Naive thymus-derived CD4-positive, alpha-beta T cell (primary cell): ENCODE measurements at regions not wholly inside any gene's neighbourhood (a gene's known extent, or its start where the extent isn't known, plus 50 kb on each side); places are given as distances from the start of the nearest gene placed in this dataset.

Source experiments
- ATAC-seq: fragments of 150-1000 bp; cut with Tn5 transposase; 2 replicates; pipeline ENCODE4 v1.10.0; 2021; ENCODE audit warnings: mild to moderate bottlenecking, moderate library complexity
- CTCF ChIA-PET: fragments of 350-600 bp; sonication (Branson Sonifier 250); formaldehyde crosslinking; loops from one replicate; lab custom pipeline; 2021; ENCODE audit warnings: antibody characterized with exemption; lab: Charles Lee
- POLR2A ChIA-PET: fragments of 350-600 bp; sonication (Branson Sonifier 250); formaldehyde crosslinking; loops from one replicate; lab custom pipeline; 2021; ENCODE audit warnings: antibody characterized with exemption, inconsistent platforms; lab: Charles Lee
- DNase-seq, 9 donors: peaks; one replicate each; pipeline versions ENCODE4 v3.0.0 to v3.0.0-alpha.2; 2020 to 2022; ENCODE audit warnings: mixed read lengths in 1 of 9
- H3K27ac ChIP-seq: one replicate; pipeline ENCODE4 v1.7.0; 2013; ENCODE audit warnings: mild to moderate bottlenecking, low read depth, low read length, moderate library complexity
- H3K27me3 ChIP-seq, 2 donors: one replicate each; pipeline ENCODE4 v1.7.0; 2013; ENCODE audit warnings: low read length in 2 of 2, mild to moderate bottlenecking in 2 of 2, moderate library complexity in 2 of 2; ENCODE audit not compliant: control insufficient read depth in 2 of 2, insufficient read depth in 2 of 2
- H3K36me3 ChIP-seq, 3 experiments: 1 replicate in 2 of 3; 2 replicates in 1 of 3; pipeline ENCODE4 v1.7.0; 2013; ENCODE audit warnings: low read length in 3 of 3, mild to moderate bottlenecking in 3 of 3, moderate library complexity in 1 of 3; ENCODE audit not compliant: insufficient read depth in 3 of 3, control insufficient read depth in 2 of 3
- H3K4me1 ChIP-seq, 2 donors: one replicate each; pipeline ENCODE4 v1.7.0; 2013; ENCODE audit warnings: low read length in 2 of 2, mild to moderate bottlenecking in 2 of 2, moderate library complexity in 1 of 2; ENCODE audit not compliant: control insufficient read depth in 2 of 2, insufficient read depth in 2 of 2
- H3K4me3 ChIP-seq: 2 replicates; pipeline ENCODE4 v1.7.0; 2013; ENCODE audit warnings: mild to moderate bottlenecking, low read length
- H3K9me3 ChIP-seq, 3 experiments: 1 replicate in 2 of 3; 2 replicates in 1 of 3; pipeline ENCODE4 v1.7.0; 2013; ENCODE audit warnings: low read length in 3 of 3; ENCODE audit not compliant: control insufficient read depth in 2 of 3
- H3K27ac Mint-ChIP-seq, 9 donors: one replicate each; pipeline ENCODE4 v1.8.0; 2020 to 2022; ENCODE audit warnings: mixed read lengths in 9 of 9, mild to moderate bottlenecking in 8 of 9, moderate library complexity in 5 of 9, inconsistent platforms in 2 of 9
- H3K27me3 Mint-ChIP-seq, 5 donors: one replicate each; pipeline ENCODE4 v1.8.0; 2021 to 2022; ENCODE audit warnings: mixed read lengths in 5 of 5, mild to moderate bottlenecking in 1 of 5
- H3K36me3 Mint-ChIP-seq, 5 donors: one replicate each; pipeline ENCODE4 v1.8.0; 2020 to 2022; ENCODE audit warnings: mixed read lengths in 5 of 5, mild to moderate bottlenecking in 3 of 5, inconsistent platforms in 1 of 5
- H3K4me1 Mint-ChIP-seq, 7 donors: one replicate each; pipeline ENCODE4 v1.8.0; 2020 to 2022; ENCODE audit warnings: mixed read lengths in 7 of 7, mild to moderate bottlenecking in 3 of 7, inconsistent platforms in 1 of 7
- H3K4me3 Mint-ChIP-seq, 10 donors: one replicate each; pipeline ENCODE4 v1.8.0; 2020 to 2022; ENCODE audit warnings: mild to moderate bottlenecking in 10 of 10, mixed read lengths in 10 of 10, moderate library complexity in 6 of 10, inconsistent platforms in 2 of 10
- H3K9me3 Mint-ChIP-seq, 11 donors: one replicate each; pipeline ENCODE4 v1.8.0; 2020 to 2022; ENCODE audit warnings: mixed read lengths in 11 of 11, mild to moderate bottlenecking in 4 of 11, inconsistent platforms in 1 of 11, moderate library complexity in 1 of 11
- intact Hi-C, 2 donors: fragments of 100-400 bp; cut with micrococcal nuclease; formaldehyde crosslinking; loops; one replicate each; pipeline ENCODE4 v1.15.1; 2023

GRCh38 chr12:66945189-66945817 lies 266.4 kb upstream of the GRIP1 start:
- POLR2A ChIA-PET, result no interaction called here
- no peaks in the 10 kb centered on the region for H3K9me3 Mint-ChIP-seq
- DNase-seq (no peak), ATAC-seq (no peak)
- no peak overlapping the region for H3K27ac ChIP-seq
- no peak overlapping the region for H3K4me3 ChIP-seq
- H3K36me3 Mint-ChIP-seq, result no peaks in the 10 kb centered on the region
- intact Hi-C loops, result no loop called here
- H3K4me3 Mint-ChIP-seq, result no peak overlapping the region
- H3K27me3 Mint-ChIP-seq, result peaks cover 0 to 12% (median 0%) of the 10 kb centered on the region in 5 donors
- peak overlapping the region in 1 of 9 donors; percentile 25 for H3K27ac Mint-ChIP-seq
- CTCF ChIA-PET, result no interaction called here
- no peaks in the 10 kb centered on the region for H3K36me3 ChIP-seq
- no peaks in the 10 kb centered on the region for H3K9me3 ChIP-seq
- H3K27me3 ChIP-seq, result peaks cover 0 to 3% of the 10 kb centered on the region in 2 donors
- H3K4me1 ChIP-seq, result no peaks in the 10 kb centered on the region
- H3K4me1 Mint-ChIP-seq, result peaks cover 2 to 18% (median 8%) of the 10 kb centered on the region in 7 donors

GRCh38 chr12:66947119-66947518 lies 268.2 kb upstream of the GRIP1 start:
- H3K27me3 ChIP-seq, result peaks cover 0 to 3% of the 10 kb centered on the region in 2 donors
- ATAC-seq, result no peak
- no peaks in the 10 kb centered on the region for H3K9me3 ChIP-seq
- H3K4me3 Mint-ChIP-seq, result no peak overlapping the region
- H3K27ac Mint-ChIP-seq, result no peak overlapping the region
- no peak overlapping the region for H3K4me3 ChIP-seq
- no peaks in the 10 kb centered on the region for H3K36me3 ChIP-seq
- H3K27ac ChIP-seq, result no peak overlapping the region
- POLR2A ChIA-PET, result no interaction called here
- H3K4me1 Mint-ChIP-seq, result peaks cover 2 to 13% (median 8%) of the 10 kb centered on the region in 7 donors
- no peak for DNase-seq
- H3K27me3 Mint-ChIP-seq, result peaks cover 0 to 19% (median 0%) of the 10 kb centered on the region in 5 donors
- H3K9me3 Mint-ChIP-seq, result no peaks in the 10 kb centered on the region
- CTCF ChIA-PET, result no interaction called here
- no peaks in the 10 kb centered on the region for H3K4me1 ChIP-seq
- no peaks in the 10 kb centered on the region for H3K36me3 Mint-ChIP-seq
- intact Hi-C loops, result no loop called here

- Mint-ChIP-seq H3K27me3 (peaks cover 0 to 20% (median 0%) of the 10 kb centered on the region in 5 donors), H3K27ac (no peak overlapping the region), H3K4me1 (peaks cover 0 to 4% (median 0%) of the 10 kb centered on the region in 7 donors), H3K9me3 (no peaks in the 10 kb centered on the region), H3K4me3 (no peak overlapping the region), H3K36me3 (no peaks in the 10 kb centered on the region)
- Histone ChIP-seq H3K4me1 (no peaks in the 10 kb centered on the region), H3K27me3 (peaks cover 0 to 3% of the 10 kb centered on the region in 2 donors), H3K9me3 (no peaks in the 10 kb centered on the region), H3K36me3 (no peaks in the 10 kb centered on the region), H3K4me3 (no peak overlapping the region), H3K27ac (no peak overlapping the region)
- intact Hi-C loops, result no loop called here
- ATAC-seq, result no peak
- CTCF ChIA-PET, result no interaction called here
- POLR2A ChIA-PET, result no interaction called here
- no peak for DNase-seq
These were observed 273.8 kb upstream of the GRIP1 start for GRCh38 chr12:66952668-66953067.

- Histone ChIP-seq H3K4me3 (no peak overlapping the region), H3K4me1 (no peaks in the 10 kb centered on the region), H3K27ac (no peak overlapping the region), H3K9me3 (no peaks in the 10 kb centered on the region), H3K27me3 (no peaks in the 10 kb centered on the region), H3K36me3 (no peaks in the 10 kb centered on the region)
- Mint-ChIP-seq H3K4me3 (no peak overlapping the region), H3K27me3 (peaks cover 0 to 8% (median 0%) of the 10 kb centered on the region in 5 donors), H3K36me3 (peaks cover 0 to 6% (median 0%) of the 10 kb centered on the region in 5 donors), H3K27ac (no peak overlapping the region), H3K4me1 (peaks cover 0 to 7% (median 3%) of the 10 kb centered on the region in 7 donors), H3K9me3 (peaks cover 0 to 11% (median 0%) of the 10 kb centered on the region in 11 donors)
- ATAC-seq, result no peak
- intact Hi-C loops, result no loop called here
- POLR2A ChIA-PET, result no interaction called here
- no peak for DNase-seq
- CTCF ChIA-PET, result no interaction called here
These were observed 277.4 kb upstream of the GRIP1 start for GRCh38 chr12:66956300-66956699.

- no peak overlapping the region for H3K27ac Mint-ChIP-seq
- peaks cover 0 to 16% (median 6%) of the 10 kb centered on the region in 11 donors for H3K9me3 Mint-ChIP-seq
- peaks cover 0 to 8% (median 7%) of the 10 kb centered on the region in 5 donors for H3K36me3 Mint-ChIP-seq
- Histone ChIP-seq H3K4me3 (no peak overlapping the region), H3K27ac (no peak overlapping the region), H3K36me3 (no peaks in the 10 kb centered on the region), H3K9me3 (no peaks in the 10 kb centered on the region), H3K4me1 (peaks cover 0 to 4% of the 10 kb centered on the region in 2 donors), H3K27me3 (no peaks in the 10 kb centered on the region)
- ChIA-PET CTCF (no interaction called here), POLR2A (no interaction called here)
- peaks cover 2 to 23% (median 15%) of the 10 kb centered on the region in 7 donors for H3K4me1 Mint-ChIP-seq
- intact Hi-C loops, result no loop called here
- DNase-seq, result no peak
- no peak for ATAC-seq
- H3K27me3 Mint-ChIP-seq, result peaks cover 0 to 4% (median 0%) of the 10 kb centered on the region in 5 donors
- H3K4me3 Mint-ChIP-seq, result no peak overlapping the region
These were observed 280.4 kb upstream of the GRIP1 start for GRCh38 chr12:66959276-66959675.

GRCh38 chr12:66960006-66960405 lies 281.1 kb upstream of the GRIP1 start:
- no peak for ATAC-seq
- intact Hi-C loops, result no loop called here
- peaks cover 0 to 12% (median 10%) of the 10 kb centered on the region in 5 donors for H3K36me3 Mint-ChIP-seq
- Histone ChIP-seq H3K36me3 (no peaks in the 10 kb centered on the region), H3K9me3 (no peaks in the 10 kb centered on the region), H3K27ac (no peak overlapping the region), H3K4me1 (peaks cover 3 to 10% of the 10 kb centered on the region in 2 donors), H3K4me3 (no peak overlapping the region), H3K27me3 (no peaks in the 10 kb centered on the region)
- CTCF ChIA-PET, result no interaction called here
- H3K4me3 Mint-ChIP-seq, result no peak overlapping the region
- H3K27ac Mint-ChIP-seq, result peak overlapping the region in 1 of 9 donors; percentile 1
- POLR2A ChIA-PET, result no interaction called here
- peaks cover 8 to 30% (median 22%) of the 10 kb centered on the region in 7 donors for H3K4me1 Mint-ChIP-seq
- H3K27me3 Mint-ChIP-seq, result peaks cover 0 to 5% (median 0%) of the 10 kb centered on the region in 5 donors
- peaks cover 0 to 23% (median 8%) of the 10 kb centered on the region in 11 donors for H3K9me3 Mint-ChIP-seq
- no peak for DNase-seq
